C1 segment of cervical spinal cord (tissue), 14 donors: ENCODE measurements at regions not wholly inside any gene's neighbourhood (a gene's known extent, or its start where the extent isn't known, plus 50 kb on each side); places are given as distances from the start of the nearest gene placed in this dataset.
"Not testable (repeated sequence)": the region's sequence is repeated elsewhere in the genome, so short reads cannot be mapped to it uniquely, and the experiment has no call there.

Source experiments
- DNase-seq, 14 donors: peaks; one replicate each; lab custom pipeline; 2025; lab: John Stamatoyannopoulos, UW

GRCh38 chr18:44580782-44581181, 99.9 kb upstream of the SETBP1 start:
- DNase-seq: not testable (repeated sequence)

GRCh38 chr18:44582456-44582855, 98.2 kb upstream of the SETBP1 start:
- DNase-seq: no peak

GRCh38 chr18:44584900-44585299, 95.8 kb upstream of the SETBP1 start:
- DNase-seq: no peak

GRCh38 chr18:44586782-44587524, 93.7 kb upstream of the SETBP1 start:
- peak in 9 of 14 donors; percentile 3 to 89 (median 36) for DNase-seq

- DNase-seq: no peak
These were observed 92.2 kb upstream of the SETBP1 start for GRCh38 chr18:44588508-44588907.

GRCh38 chr18:44589693-44590355, 90.9 kb upstream of the SETBP1 start:
- DNase-seq: no peak

GRCh38 chr18:44590956-44591670, 89.6 kb upstream of the SETBP1 start:
- no peak for DNase-seq

GRCh38 chr18:44592639-44593038, 88.0 kb upstream of the SETBP1 start:
- DNase-seq: no peak

- DNase-seq: no peak
These were observed 85.8 kb upstream of the SETBP1 start for GRCh38 chr18:44594799-44595467.

- no peak for DNase-seq
These were observed 82.9 kb upstream of the SETBP1 start for GRCh38 chr18:44597797-44598196.

GRCh38 chr18:44598514-44598913, 82.2 kb upstream of the SETBP1 start:
- no peak for DNase-seq

- DNase-seq: peak in 12 of 14 donors; percentile 1 to 77 (median 44)
These were observed 81.3 kb upstream of the SETBP1 start for GRCh38 chr18:44599412-44599811.

- no peak for DNase-seq
These were observed 79.2 kb upstream of the SETBP1 start for GRCh38 chr18:44601447-44601846.

GRCh38 chr18:44602380-44602779, 78.3 kb upstream of the SETBP1 start:
- no peak for DNase-seq

GRCh38 chr18:44602845-44603244, 77.8 kb upstream of the SETBP1 start:
- no peak for DNase-seq

GRCh38 chr18:44609181-44609941, 71.3 kb upstream of the SETBP1 start:
- no peak for DNase-seq

- DNase-seq: no peak
These were observed 59.9 kb upstream of the SETBP1 start for GRCh38 chr18:44620812-44621211.

GRCh38 chr18:44624052-44624451, 56.6 kb upstream of the SETBP1 start:
- no peak for DNase-seq

GRCh38 chr18:44625386-44625785, 55.3 kb upstream of the SETBP1 start:
- DNase-seq: no peak

GRCh38 chr18:44626236-44626635, 54.5 kb upstream of the SETBP1 start:
- no peak for DNase-seq

- DNase-seq: no peak
These were observed 53.9 kb upstream of the SETBP1 start for GRCh38 chr18:44626807-44627206.
